LNCAP (cell line): ENCODE measurements at regions not wholly inside any gene's neighbourhood (a gene's known extent, or its start where the extent isn't known, plus 50 kb on each side); places are given as distances from the start of the nearest gene placed in this dataset.

Experiments used
- CTCF ChIP-seq: fragments of 450-650 bp; IDR thresholded peaks from 2 replicates; pipeline ENCODE4 v1.5.1; 2017; ENCODE audit warnings: mild to moderate bottlenecking

- TF ChIP-seq CTCF: no peak
Measured at GRCh38 chr2:126796931-126797621, 101.6 kb upstream of the TEX51 start.

- TF ChIP-seq CTCF: no peak
Measured at GRCh38 chr2:126797622-126798275, 100.9 kb upstream of the TEX51 start.

GRCh38 chr2:126798276-126799140 is 100.2 kb upstream of the TEX51 start:
- TF ChIP-seq CTCF: no peak

GRCh38 chr2:126799301-126799700 is 99.4 kb upstream of the TEX51 start:
- TF ChIP-seq CTCF: no peak

GRCh38 chr2:126801473-126801872 is 97.2 kb upstream of the TEX51 start:
- no peak for TF ChIP-seq CTCF

- no peak for TF ChIP-seq CTCF
Measured at GRCh38 chr2:126802316-126802715, 96.4 kb upstream of the TEX51 start.

- no peak for TF ChIP-seq CTCF
Measured at GRCh38 chr2:126802774-126803433, 95.8 kb upstream of the TEX51 start.
